Mesenchymal stem cell (in vitro differentiated cells and primary cell): ENCODE measurements at regions not wholly inside any gene's neighbourhood (a gene's known extent, or its start where the extent isn't known, plus 50 kb on each side); places are given as distances from the start of the nearest gene placed in this dataset.

Source experiments
- DNase-seq: peaks from one replicate; pipeline ENCODE4 v3.0.0-alpha.2; 2013
- H2AFZ ChIP-seq: one replicate; pipeline ENCODE4 v1.6.1; 2013; ENCODE audit warnings: low read depth, mild to moderate bottlenecking, control low read depth, inconsistent platforms, low read length, moderate library complexity
- H2AK5ac ChIP-seq: 2 replicates; pipeline ENCODE4 v1.6.1; 2013; ENCODE audit warnings: low read length, moderate library complexity, mild to moderate bottlenecking, inconsistent platforms; ENCODE audit not compliant: severe bottlenecking
- H2BK120ac ChIP-seq: one replicate; pipeline ENCODE4 v1.6.1; 2013; ENCODE audit warnings: low read depth, mild to moderate bottlenecking, inconsistent platforms, low read length, moderate library complexity
- H2BK12ac ChIP-seq, 2 experiments: one replicate each; pipeline ENCODE4 v1.6.1; 2013; ENCODE audit warnings: inconsistent platforms in 2 of 2, low read length in 2 of 2, mild to moderate bottlenecking in 2 of 2, moderate library complexity in 2 of 2, control low read depth in 1 of 2
- H2BK15ac ChIP-seq: one replicate; pipeline ENCODE4 v1.6.1; 2013; ENCODE audit warnings: mild to moderate bottlenecking, low read depth, inconsistent platforms; ENCODE audit not compliant: poor library complexity, severe bottlenecking
- H2BK5ac ChIP-seq: 2 replicates; pipeline ENCODE4 v1.6.1; 2013; ENCODE audit warnings: low read depth, mild to moderate bottlenecking, low read length, control low read depth, inconsistent platforms; ENCODE audit not compliant: poor library complexity, severe bottlenecking
- H3K14ac ChIP-seq, 2 experiments: one replicate each; pipeline ENCODE4 v1.6.1; 2013; ENCODE audit warnings: inconsistent platforms in 2 of 2, low read length in 2 of 2, control low read depth in 1 of 2, mild to moderate bottlenecking in 1 of 2, moderate library complexity in 1 of 2
- H3K18ac ChIP-seq, 2 experiments: one replicate each; pipeline ENCODE4 v1.6.1; 2013; ENCODE audit warnings: inconsistent platforms in 2 of 2, low read length in 2 of 2, control low read depth in 1 of 2, low read depth in 1 of 2, mild to moderate bottlenecking in 1 of 2
- H3K23ac ChIP-seq, 2 experiments: one replicate each; pipeline ENCODE4 v1.6.1; 2013; ENCODE audit warnings: inconsistent platforms in 2 of 2, low read length in 2 of 2, mild to moderate bottlenecking in 2 of 2, moderate library complexity in 2 of 2, control low read depth in 1 of 2
- H3K27ac ChIP-seq: 2 replicates; pipeline ENCODE4 v1.5.1; 2013; ENCODE audit warnings: mild to moderate bottlenecking, moderate library complexity, low read length, control low read depth, inconsistent platforms; ENCODE audit not compliant: poor library complexity, severe bottlenecking
- H3K27me3 ChIP-seq, 2 experiments: 2 replicates each; pipeline versions ENCODE4 v1.6.1 to v1.7.0; 2013; ENCODE audit warnings: low read length in 2 of 2, mild to moderate bottlenecking in 2 of 2, moderate library complexity in 2 of 2, control low read depth in 1 of 2, inconsistent platforms in 1 of 2; ENCODE audit not compliant: control insufficient read depth in 1 of 2, insufficient read depth in 1 of 2
- H3K36me3 ChIP-seq, 2 experiments: 2 replicates each; pipeline versions ENCODE4 v1.6.1 to v1.7.0; 2013; ENCODE audit warnings: low read length in 2 of 2, control low read depth in 1 of 2, inconsistent platforms in 1 of 2, low read depth in 1 of 2, mild to moderate bottlenecking in 1 of 2; ENCODE audit not compliant: insufficient read depth in 2 of 2, control insufficient read depth in 1 of 2
- H3K4ac ChIP-seq, 2 experiments: one replicate each; pipeline ENCODE4 v1.6.1; 2013; ENCODE audit warnings: inconsistent platforms in 2 of 2, low read length in 2 of 2, mild to moderate bottlenecking in 2 of 2, moderate library complexity in 2 of 2, control low read depth in 1 of 2, low read depth in 1 of 2
- H3K4me1 ChIP-seq: 2 replicates; pipeline ENCODE4 v1.6.1; 2013; ENCODE audit warnings: low read depth, low read length, control low read depth; ENCODE audit not compliant: control insufficient read depth, insufficient read depth
- H3K4me2 ChIP-seq: 2 replicates; pipeline ENCODE4 v1.6.1; 2013; ENCODE audit warnings: low read length, mild to moderate bottlenecking, inconsistent platforms; ENCODE audit not compliant: poor library complexity, severe bottlenecking
- H3K4me3 ChIP-seq, 2 experiments: 2 replicates each; pipeline versions ENCODE4 v1.5.1 to v1.7.0; 2013; ENCODE audit warnings: low read length in 2 of 2, mild to moderate bottlenecking in 2 of 2, control low read depth in 1 of 2, low read depth in 1 of 2; ENCODE audit not compliant: insufficient read depth in 1 of 2
- H3K79me1 ChIP-seq: replicated peaks from 2 replicates; pipeline ENCODE4 v1.6.1; 2013; ENCODE audit warnings: mild to moderate bottlenecking, control low read depth, low read length, inconsistent platforms; ENCODE audit not compliant: poor library complexity, severe bottlenecking
- H3K9ac ChIP-seq: 2 replicates; pipeline ENCODE4 v1.7.0; 2013; ENCODE audit warnings: mild to moderate bottlenecking, low read length, moderate library complexity
- H3K9me3 ChIP-seq: 2 replicates; pipeline ENCODE4 v1.7.0; 2013; ENCODE audit warnings: mild to moderate bottlenecking, low read length; ENCODE audit not compliant: control insufficient read depth
- H4K8ac ChIP-seq: one replicate; pipeline ENCODE4 v1.6.1; 2013; ENCODE audit warnings: inconsistent platforms, mild to moderate bottlenecking, low read length, moderate library complexity
- H4K91ac ChIP-seq: one replicate; pipeline ENCODE4 v1.6.1; 2013; ENCODE audit warnings: mild to moderate bottlenecking, low read length, inconsistent platforms
- WGBS: methylation state at CpG from one replicate; pipeline ENCODE4 v1.1.7; 2013; ENCODE audit warnings: mixed read lengths; 5-methylcytosine and 5-hydroxymethylcytosine counted together

- Histone ChIP-seq H4K8ac (no peak overlapping the region), H3K9ac (no peak overlapping the region), H3K4me2 (no peak overlapping the region), H3K4ac (no peak overlapping the region), H3K4me1 (no peaks in the 10 kb centered on the region), H4K91ac (no peak overlapping the region), H3K4me3 (no peak overlapping the region), H2BK120ac (no peak overlapping the region), H2AFZ (no peak overlapping the region), H3K27me3 (no peaks in the 10 kb centered on the region), H2AK5ac (no peak overlapping the region), H3K36me3 (no peaks in the 10 kb centered on the region), H2BK5ac (no peak overlapping the region), H3K9me3 (no peaks in the 10 kb centered on the region), H3K27ac (no peak overlapping the region), H3K79me1 (no peaks in the 10 kb centered on the region), H2BK15ac (no peak overlapping the region), H3K18ac (no peak overlapping the region), H3K14ac (no peak overlapping the region), H2BK12ac (no peak overlapping the region), H3K23ac (no peak overlapping the region)
- no peak for DNase-seq
- WGBS: 70% methylated on average over 2 of the region's 2 CpGs
These were observed 121.8 kb downstream of the CAAP1 start for GRCh38 chr9:26770821-26771220.

- H2BK15ac ChIP-seq: no peak overlapping the region
- no peaks in the 10 kb centered on the region for H3K4me1 ChIP-seq
- H3K36me3 ChIP-seq: no peaks in the 10 kb centered on the region
- H3K14ac ChIP-seq: no peak overlapping the region
- no peak overlapping the region for H3K4ac ChIP-seq
- no peak overlapping the region for H3K23ac ChIP-seq
- WGBS: 60% methylated on average over 1 of the region's 2 CpGs
- H3K79me1 ChIP-seq: no peaks in the 10 kb centered on the region
- H3K9me3 ChIP-seq: no peaks in the 10 kb centered on the region
- H2AK5ac ChIP-seq: no peak overlapping the region
- H3K4me3 ChIP-seq: no peak overlapping the region
- H4K91ac ChIP-seq: no peak overlapping the region
- DNase-seq: no peak
- H3K27me3 ChIP-seq: no peaks in the 10 kb centered on the region
- H2AFZ ChIP-seq: no peak overlapping the region
- no peak overlapping the region for H3K9ac ChIP-seq
- H3K27ac ChIP-seq: no peak overlapping the region
- H3K18ac ChIP-seq: no peak overlapping the region
- no peak overlapping the region for H2BK120ac ChIP-seq
- no peak overlapping the region for H2BK12ac ChIP-seq
- no peak overlapping the region for H4K8ac ChIP-seq
- H2BK5ac ChIP-seq: no peak overlapping the region
- no peak overlapping the region for H3K4me2 ChIP-seq
These were observed 124.5 kb downstream of the CAAP1 start for GRCh38 chr9:26768145-26768544.

GRCh38 chr9:26760675-26761074 is 131.9 kb downstream of the CAAP1 start:
- H3K9ac ChIP-seq: no peak overlapping the region
- H4K91ac ChIP-seq: no peak overlapping the region
- WGBS: 100% methylated on average over 2 of the region's 2 CpGs
- H3K18ac ChIP-seq: no peak overlapping the region
- no peak overlapping the region for H3K4ac ChIP-seq
- no peak overlapping the region for H3K27ac ChIP-seq
- no peak overlapping the region for H2BK15ac ChIP-seq
- no peak overlapping the region for H3K23ac ChIP-seq
- no peak overlapping the region for H2BK12ac ChIP-seq
- H3K4me1 ChIP-seq: no peaks in the 10 kb centered on the region
- no peak overlapping the region for H2BK120ac ChIP-seq
- H2BK5ac ChIP-seq: no peak overlapping the region
- no peak overlapping the region for H2AFZ ChIP-seq
- H3K4me2 ChIP-seq: no peak overlapping the region
- H3K36me3 ChIP-seq: no peaks in the 10 kb centered on the region
- H3K79me1 ChIP-seq: no peaks in the 10 kb centered on the region
- no peaks in the 10 kb centered on the region for H3K9me3 ChIP-seq
- H4K8ac ChIP-seq: no peak overlapping the region
- H2AK5ac ChIP-seq: no peak overlapping the region
- H3K4me3 ChIP-seq: no peak overlapping the region
- no peak for DNase-seq
- H3K27me3 ChIP-seq: no peaks in the 10 kb centered on the region
- no peak overlapping the region for H3K14ac ChIP-seq

- WGBS: 76% methylated on average over 6 of the region's 6 CpGs
These were observed 133.9 kb downstream of the CAAP1 start for GRCh38 chr9:26758655-26759054.

More at GRCh38 chr9:26758655-26759054, 133.9 kb downstream of the CAAP1 start:
- H3K27me3 ChIP-seq: no peaks in the 10 kb centered on the region
- H3K23ac ChIP-seq: no peak overlapping the region
- H2BK5ac ChIP-seq: no peak overlapping the region
- no peaks in the 10 kb centered on the region for H3K9me3 ChIP-seq
- no peak overlapping the region for H2BK120ac ChIP-seq
- H3K4me1 ChIP-seq: no peaks in the 10 kb centered on the region
- no peak overlapping the region for H2AFZ ChIP-seq
- H3K4ac ChIP-seq: no peak overlapping the region
- no peaks in the 10 kb centered on the region for H3K79me1 ChIP-seq
- no peak overlapping the region for H3K18ac ChIP-seq
- no peak overlapping the region for H3K9ac ChIP-seq
- H3K4me3 ChIP-seq: no peak overlapping the region
- H3K27ac ChIP-seq: no peak overlapping the region
- no peak overlapping the region for H2BK15ac ChIP-seq
- H3K14ac ChIP-seq: no peak overlapping the region
- H2AK5ac ChIP-seq: no peak overlapping the region
- no peak for DNase-seq
- no peak overlapping the region for H4K8ac ChIP-seq
- no peak overlapping the region for H2BK12ac ChIP-seq
- H4K91ac ChIP-seq: no peak overlapping the region
- no peaks in the 10 kb centered on the region for H3K36me3 ChIP-seq
- no peak overlapping the region for H3K4me2 ChIP-seq
